ENCODE measurements at regions not wholly inside any gene's neighbourhood (a gene's known extent, or its start where the extent isn't known, plus 50 kb on each side); places are given as distances from the start of the nearest gene placed in this dataset.

DNA sequence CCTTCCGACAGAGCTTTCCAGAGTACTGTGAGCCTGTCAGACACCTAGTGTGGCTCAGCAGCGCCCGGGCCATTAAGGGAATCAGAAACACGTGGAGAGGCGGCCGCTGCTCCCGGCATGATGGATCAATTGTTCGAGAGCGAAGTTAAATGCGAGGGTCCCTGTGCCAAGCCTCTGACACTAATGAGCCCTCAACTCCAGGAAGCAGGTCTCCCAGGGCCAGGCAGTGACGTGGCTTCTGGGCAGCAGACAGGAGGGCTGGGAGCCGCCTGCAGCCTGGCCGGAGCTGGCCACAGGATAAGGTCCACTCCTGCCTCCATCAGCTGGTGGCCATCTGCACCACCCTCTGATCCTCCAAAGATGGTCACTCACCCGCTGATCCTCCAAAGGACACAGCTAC, 67.5 kb upstream of the CLDN14 start:
- Histone ChIP-seq H3K36me3 (replicated peaks in 1 of 2; ENCODE audit: control insufficient read depth in 1 of 2, insufficient read depth in 2 of 2, low read length in 1 of 2) (no peaks in the 10 kb centered on the region), H3K27me3 (ENCODE audit: insufficient read depth) (peaks cover 51% of the 10 kb centered on the region; the same call in 1 of the 2 replicates), H3F3A (replicated peaks; ENCODE audit: insufficient read depth) (peaks cover 5% of the 10 kb centered on the region), H3K79me2 (ENCODE audit: insufficient read depth) (no peaks in the 10 kb centered on the region), H4K20me1 (ENCODE audit: insufficient read depth) (no peaks in the 10 kb centered on the region), H3K4me2 (no peak overlapping the region), H3K9me2 (no peaks in the 10 kb centered on the region), H3K27ac (ENCODE audit: low read depth in 2 of 2, low read length in 1 of 2) (no peak overlapping the region), H3K4me1 (ENCODE audit: control insufficient read depth in 1 of 2, insufficient read depth in 2 of 2, low read depth in 1 of 2, low read length in 1 of 2) (peaks cover 0 to 15% of the 10 kb centered on the region in 2 experiments; a peak in 1 of 4 replicates), H3K9ac (no peak overlapping the region), H3K9me3 (no peaks in the 10 kb centered on the region), H3K4me3 (ENCODE audit: low read depth in 2 of 2, low read length in 1 of 2) (no peak overlapping the region), H2AFZ (ENCODE audit: low read depth) (no peak overlapping the region)
- DNase-seq: no peak
- no peak for TF ChIP-seq NFIC (IDR thresholded peaks at IDR 0.05; ENCODE audit: borderline replicate concordance)
- TF ChIP-seq, protein P1, sequence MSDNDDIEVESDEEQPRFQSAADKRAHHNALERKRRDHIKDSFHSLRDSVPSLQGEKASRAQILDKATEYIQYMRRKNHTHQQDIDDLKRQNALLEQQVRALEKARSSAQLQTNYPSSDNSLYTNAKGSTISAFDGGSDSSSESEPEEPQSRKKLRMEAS (IDR thresholded peaks at IDR 0.05; ENCODE audit: low read depth): no peak
- TF ChIP-seq TAF1 (IDR thresholded peaks at IDR 0.05; ENCODE audit: borderline replicate concordance, low read depth, low read length): no peak
- no peak for TF ChIP-seq EZH2phosphoT487 (IDR thresholded peaks at IDR 0.05; ENCODE audit: borderline replicate concordance, low read depth)
- TF ChIP-seq SMC3 (IDR thresholded peaks at IDR 0.05; ENCODE audit: low read depth, low read length): no peak
- TF ChIP-seq YY1 (IDR thresholded peaks at IDR 0.05; ENCODE audit: low read depth): no peak
- TF ChIP-seq, protein P2, sequence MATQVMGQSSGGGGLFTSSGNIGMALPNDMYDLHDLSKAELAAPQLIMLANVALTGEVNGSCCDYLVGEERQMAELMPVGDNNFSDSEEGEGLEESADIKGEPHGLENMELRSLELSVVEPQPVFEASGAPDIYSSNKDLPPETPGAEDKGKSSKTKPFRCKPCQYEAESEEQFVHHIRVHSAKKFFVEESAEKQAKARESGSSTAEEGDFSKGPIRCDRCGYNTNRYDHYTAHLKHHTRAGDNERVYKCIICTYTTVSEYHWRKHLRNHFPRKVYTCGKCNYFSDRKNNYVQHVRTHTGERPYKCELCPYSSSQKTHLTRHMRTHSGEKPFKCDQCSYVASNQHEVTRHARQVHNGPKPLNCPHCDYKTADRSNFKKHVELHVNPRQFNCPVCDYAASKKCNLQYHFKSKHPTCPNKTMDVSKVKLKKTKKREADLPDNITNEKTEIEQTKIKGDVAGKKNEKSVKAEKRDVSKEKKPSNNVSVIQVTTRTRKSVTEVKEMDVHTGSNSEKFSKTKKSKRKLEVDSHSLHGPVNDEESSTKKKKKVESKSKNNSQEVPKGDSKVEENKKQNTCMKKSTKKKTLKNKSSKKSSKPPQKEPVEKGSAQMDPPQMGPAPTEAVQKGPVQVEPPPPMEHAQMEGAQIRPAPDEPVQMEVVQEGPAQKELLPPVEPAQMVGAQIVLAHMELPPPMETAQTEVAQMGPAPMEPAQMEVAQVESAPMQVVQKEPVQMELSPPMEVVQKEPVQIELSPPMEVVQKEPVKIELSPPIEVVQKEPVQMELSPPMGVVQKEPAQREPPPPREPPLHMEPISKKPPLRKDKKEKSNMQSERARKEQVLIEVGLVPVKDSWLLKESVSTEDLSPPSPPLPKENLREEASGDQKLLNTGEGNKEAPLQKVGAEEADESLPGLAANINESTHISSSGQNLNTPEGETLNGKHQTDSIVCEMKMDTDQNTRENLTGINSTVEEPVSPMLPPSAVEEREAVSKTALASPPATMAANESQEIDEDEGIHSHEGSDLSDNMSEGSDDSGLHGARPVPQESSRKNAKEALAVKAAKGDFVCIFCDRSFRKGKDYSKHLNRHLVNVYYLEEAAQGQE (IDR thresholded peaks at IDR 0.05; ENCODE audit: low read depth, low read length): no peak
- TF ChIP-seq RFX5 (IDR thresholded peaks at IDR 0.05; ENCODE audit: low read length): no peak
- 12% methylated on average over 12 of the region's 14 CpGs for WGBS (ENCODE audit: low lambda C conversion rate)
- ChIA-PET CTCF (no interaction called here), POLR2A (no interaction called here)

DNA sequence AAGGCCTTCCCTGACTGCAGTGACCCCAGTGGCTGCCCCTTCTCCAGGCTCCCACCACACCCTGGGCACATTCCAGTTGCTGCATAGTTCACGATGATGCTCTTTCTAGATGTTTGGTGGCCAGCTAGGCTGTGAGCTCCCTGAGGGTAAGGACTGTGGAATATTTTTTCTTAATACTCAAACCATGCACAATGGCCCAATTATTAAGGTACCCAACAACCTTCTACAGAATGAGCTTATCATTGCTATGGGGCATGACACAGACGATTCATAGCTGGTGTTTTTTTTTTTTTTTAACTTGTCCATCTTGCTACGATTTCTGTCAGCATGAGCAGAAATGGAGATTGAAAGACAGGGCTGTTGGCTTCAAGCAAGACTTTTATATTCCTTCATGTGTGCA, 68.9 kb upstream of the CLDN14 start:
- no peak overlapping the region for H3K27ac ChIP-seq (ENCODE audit: low read depth in 2 of 2, low read length in 1 of 2)
- peaks cover 39% of the 10 kb centered on the region; the same call in 1 of the 2 replicates for H3K27me3 ChIP-seq (ENCODE audit: insufficient read depth)
- no peak overlapping the region for H3K9ac ChIP-seq
- H4K20me1 ChIP-seq (ENCODE audit: insufficient read depth): no peaks in the 10 kb centered on the region
- no peaks in the 10 kb centered on the region for H3K36me3 ChIP-seq (replicated peaks in 1 of 2; ENCODE audit: control insufficient read depth in 1 of 2, insufficient read depth in 2 of 2, low read length in 1 of 2)
- H3K4me3 ChIP-seq (ENCODE audit: low read depth in 2 of 2, low read length in 1 of 2): no peak overlapping the region
- DNase-seq: no peak
- no peaks in the 10 kb centered on the region for H3K79me2 ChIP-seq (ENCODE audit: insufficient read depth)
- no peaks in the 10 kb centered on the region for H3K9me2 ChIP-seq
- WGBS (ENCODE audit: low lambda C conversion rate): 24% methylated on average over 3 of the region's 3 CpGs
- peaks cover 0 to 15% of the 10 kb centered on the region in 2 experiments; a peak in 1 of 4 replicates for H3K4me1 ChIP-seq (ENCODE audit: control insufficient read depth in 1 of 2, insufficient read depth in 2 of 2, low read depth in 1 of 2, low read length in 1 of 2)
- peaks cover 5% of the 10 kb centered on the region for H3F3A ChIP-seq (replicated peaks; ENCODE audit: insufficient read depth)
- no peak overlapping the region for H3K4me2 ChIP-seq
- CTCF ChIA-PET: interaction anchor here (0.8 to 1.0 kb wide), 2 partner anchors 44 to 45 kb away, joined by 3 to 4 read pairs; no protein-coding TSS in a partner anchor
- H3K9me3 ChIP-seq: no peaks in the 10 kb centered on the region
- TF ChIP-seq, protein P1 (IDR thresholded peaks at IDR 0.05; ENCODE audit: low read depth): no peak
- TF ChIP-seq MXI1 (IDR thresholded peaks at IDR 0.05; ENCODE audit: low read depth, low read length): no peak
- no peak for TF ChIP-seq TEAD4 (IDR thresholded peaks at IDR 0.05; ENCODE audit: borderline replicate concordance, insufficient read depth)
- no peak for TF ChIP-seq EP300 (IDR thresholded peaks at IDR 0.05; ENCODE audit: borderline replicate concordance in 1 of 2, low read depth in 1 of 2, low read length in 1 of 2)
- no peak for TF ChIP-seq SMC3 (IDR thresholded peaks at IDR 0.05; ENCODE audit: low read depth, low read length)
- TF ChIP-seq RXRA (IDR thresholded peaks at IDR 0.05; ENCODE audit: borderline replicate concordance, low read depth): no peak
- H2AFZ ChIP-seq (ENCODE audit: low read depth): no peak overlapping the region
- POLR2A ChIA-PET: no interaction called here
